ENCODE measurements at regions not wholly inside any gene's neighbourhood (a gene's known extent, or its start where the extent isn't known, plus 50 kb on each side); places are given as distances from the start of the nearest gene placed in this dataset.
"Not testable (repeated sequence)": the region's sequence is repeated elsewhere in the genome, so short reads cannot be mapped to it uniquely, and the experiment has no call there.

- DNase-seq (ENCODE audit: low read depth in 4 of 4, low spot score in 1 of 4): no peak
These were observed 328.0 kb upstream of the TECRL start for GRCh38 chr4:64737026-64737853.

GRCh38 chr4:64729561-64729960, 320.3 kb upstream of the TECRL start:
- no peak for DNase-seq (ENCODE audit: low read depth in 4 of 4, low spot score in 1 of 4)

- no peak for DNase-seq (ENCODE audit: low read depth in 4 of 4, low spot score in 1 of 4)
These were observed 318.7 kb upstream of the TECRL start for GRCh38 chr4:64727960-64728359.

- DNase-seq (ENCODE audit: low read depth in 4 of 4, low spot score in 1 of 4): not testable (repeated sequence)
These were observed 318.1 kb upstream of the TECRL start for GRCh38 chr4:64727391-64727790.

- DNase-seq (ENCODE audit: low read depth in 4 of 4, low spot score in 1 of 4): no peak
These were observed 315.4 kb upstream of the TECRL start for GRCh38 chr4:64724689-64725088.

GRCh38 chr4:64721106-64721505, 311.9 kb upstream of the TECRL start:
- no peak for DNase-seq (ENCODE audit: low read depth in 4 of 4, low spot score in 1 of 4)

GRCh38 chr4:64718091-64718490, 308.8 kb upstream of the TECRL start:
- no peak for DNase-seq (ENCODE audit: low read depth in 4 of 4, low spot score in 1 of 4)

GRCh38 chr4:64715741-64716140, 306.5 kb upstream of the TECRL start:
- DNase-seq (ENCODE audit: low read depth in 4 of 4, low spot score in 1 of 4): no peak

- DNase-seq (ENCODE audit: low read depth in 4 of 4, low spot score in 1 of 4): no peak
These were observed 304.1 kb upstream of the TECRL start for GRCh38 chr4:64713256-64713840.

GRCh38 chr4:64712590-64712989, 303.3 kb upstream of the TECRL start:
- no peak for DNase-seq (ENCODE audit: low read depth in 4 of 4, low spot score in 1 of 4)

- DNase-seq (ENCODE audit: low read depth in 4 of 4, low spot score in 1 of 4): no peak
These were observed 296.7 kb upstream of the TECRL start for GRCh38 chr4:64705989-64706388.

GRCh38 chr4:64698171-64698570, 288.9 kb upstream of the TECRL start:
- no peak for DNase-seq (ENCODE audit: low read depth in 4 of 4, low spot score in 1 of 4)

- DNase-seq (ENCODE audit: low read depth in 4 of 4, low spot score in 1 of 4): no peak
These were observed 273.7 kb upstream of the TECRL start for GRCh38 chr4:64682946-64683345.

- DNase-seq (ENCODE audit: low read depth in 4 of 4, low spot score in 1 of 4): no peak
These were observed 273.2 kb upstream of the TECRL start for GRCh38 chr4:64682481-64682880.

- not testable (repeated sequence) for DNase-seq (ENCODE audit: low read depth in 4 of 4, low spot score in 1 of 4)
These were observed 263.9 kb upstream of the TECRL start for GRCh38 chr4:64673121-64673520.

GRCh38 chr4:64670647-64671046, 261.4 kb upstream of the TECRL start:
- DNase-seq (ENCODE audit: low read depth in 4 of 4, low spot score in 1 of 4): no peak

GRCh38 chr4:64643841-64644240, 234.6 kb upstream of the TECRL start:
- no peak for DNase-seq (ENCODE audit: low read depth in 4 of 4, low spot score in 1 of 4)

- no peak for DNase-seq (ENCODE audit: low read depth in 4 of 4, low spot score in 1 of 4)
These were observed 233.7 kb upstream of the TECRL start for GRCh38 chr4:64642936-64643335.

- DNase-seq (ENCODE audit: low read depth in 4 of 4, low spot score in 1 of 4): not testable (repeated sequence)
These were observed 231.2 kb upstream of the TECRL start for GRCh38 chr4:64640402-64640801.

GRCh38 chr4:64625438-64625837, 216.2 kb upstream of the TECRL start:
- DNase-seq (ENCODE audit: low read depth in 4 of 4, low spot score in 1 of 4): no peak

- DNase-seq (ENCODE audit: low read depth in 4 of 4, low spot score in 1 of 4): no peak
These were observed 208.6 kb upstream of the TECRL start for GRCh38 chr4:64617800-64618199.

GRCh38 chr4:64614276-64614675, 205.0 kb upstream of the TECRL start:
- DNase-seq (ENCODE audit: low read depth in 4 of 4, low spot score in 1 of 4): no peak

GRCh38 chr4:64613046-64613445, 203.8 kb upstream of the TECRL start:
- DNase-seq (ENCODE audit: low read depth in 4 of 4, low spot score in 1 of 4): no peak

All from stimulated activated CD4-positive, alpha-beta T cell treated with anti-CD3 and anti-CD28 coated beads, Interleukin-1b, Interleukin-23, amount 100 ng/mL, for 24 hours (primary cell).